TTC549 (cell line): ENCODE measurements at regions not wholly inside any gene's neighbourhood (a gene's known extent, or its start where the extent isn't known, plus 50 kb on each side); places are given as distances from the start of the nearest gene placed in this dataset.

Source experiments
- FAIRE-seq: peaks from 2 replicates; lab custom pipeline; 2012; peaks lifted over from hg19 to GRCh38; lab: Jason Lieb, UNC

- FAIRE-seq, result no peak
These were observed 417.1 kb downstream of the LMO7 start for GRCh38 chr13:76053181-76053580.

DNA sequence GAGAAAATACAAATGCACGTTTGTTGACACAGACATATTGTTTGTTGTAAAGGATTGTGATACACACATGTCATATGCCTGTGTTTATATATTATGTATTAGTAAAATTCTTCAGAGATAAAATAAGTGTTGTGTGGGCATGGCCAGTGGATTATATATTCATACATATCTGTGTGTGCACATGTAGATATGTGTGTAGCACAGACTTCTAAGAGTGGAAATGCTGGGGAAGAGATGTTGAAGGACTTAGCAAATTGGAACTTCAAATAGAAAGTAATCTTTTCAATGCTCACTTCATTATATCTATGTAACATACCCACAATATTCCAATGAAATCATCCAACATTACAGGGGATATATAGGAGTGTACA is 413.2 kb downstream of the LMO7 start:
- no peak for FAIRE-seq

DNA sequence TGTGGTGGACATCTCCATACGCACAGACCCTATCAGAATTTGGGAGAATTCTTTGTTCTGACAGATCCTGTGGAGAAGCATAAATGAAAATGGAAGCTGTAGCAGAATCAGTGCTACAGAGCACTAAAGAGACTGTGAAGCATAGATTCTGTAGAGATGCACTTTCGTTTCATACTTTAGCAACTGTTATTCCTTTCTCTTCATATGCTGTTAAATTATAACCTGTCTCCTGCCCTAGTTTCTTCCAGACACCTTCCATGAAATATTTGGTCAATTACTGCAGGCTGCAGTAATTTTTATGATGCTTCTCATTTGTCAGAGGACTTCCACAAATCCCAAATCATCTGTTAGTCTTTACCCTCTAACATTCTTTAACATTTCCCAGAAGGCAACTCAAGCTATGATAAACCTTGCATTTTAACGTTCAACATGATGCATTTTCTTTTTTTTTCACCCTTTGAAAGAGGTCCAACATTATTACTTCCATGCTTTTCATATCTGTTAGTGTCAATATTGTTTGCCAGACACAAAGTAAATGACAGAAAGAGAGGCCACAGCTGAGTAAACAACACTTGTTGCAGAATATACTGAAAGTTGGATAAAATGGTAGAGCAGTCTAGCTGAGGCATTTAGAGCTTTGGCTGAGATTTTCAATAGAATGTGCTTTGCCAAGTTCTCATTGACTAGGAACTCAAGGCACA is 412.7 kb downstream of the LMO7 start:
- no peak for FAIRE-seq

GRCh38 chr13:76048131-76048530 is 412.0 kb downstream of the LMO7 start:
- no peak for FAIRE-seq

- no peak for FAIRE-seq
These were observed 407.7 kb downstream of the LMO7 start for GRCh38 chr13:76043874-76044273.

DNA sequence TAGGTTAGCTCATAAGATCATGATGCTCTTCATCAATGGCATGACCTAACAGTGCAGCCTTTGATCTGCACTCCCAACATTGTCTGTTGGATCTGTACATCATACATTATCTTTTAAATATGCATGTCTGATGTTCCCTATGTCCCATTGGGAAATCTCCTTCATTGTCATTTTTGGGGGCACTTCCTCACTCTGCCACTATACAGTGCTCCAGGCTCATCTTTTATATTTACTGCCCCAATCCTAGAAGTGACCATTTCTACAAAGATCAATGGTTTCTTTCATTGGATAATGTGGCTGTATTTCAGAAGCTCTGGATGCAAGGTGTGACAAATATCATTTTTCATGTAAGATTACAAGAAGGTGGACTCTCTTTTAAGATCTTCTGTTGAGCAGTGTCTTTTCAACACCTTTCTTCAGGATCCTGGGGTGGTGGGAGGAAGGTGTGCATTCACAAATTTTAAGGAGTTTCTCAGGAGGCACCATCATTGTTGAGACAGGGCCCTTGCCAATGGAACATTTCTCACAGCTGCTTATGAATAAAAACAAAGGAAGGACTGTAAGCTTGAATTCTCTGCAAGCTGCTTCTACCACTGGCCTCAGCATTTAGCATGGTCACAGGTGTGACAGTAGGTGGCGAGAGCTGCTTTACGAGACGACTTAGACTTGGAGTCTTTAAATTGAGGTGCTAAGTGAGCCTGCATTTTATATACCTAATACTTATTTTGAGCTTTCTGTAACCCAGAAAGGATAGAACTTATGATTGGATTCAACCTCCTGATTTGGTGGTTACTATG is 403.0 kb downstream of the LMO7 start:
- FAIRE-seq, result no peak

- FAIRE-seq, result no peak
These were observed 400.0 kb downstream of the LMO7 start for GRCh38 chr13:76036176-76036575.

DNA sequence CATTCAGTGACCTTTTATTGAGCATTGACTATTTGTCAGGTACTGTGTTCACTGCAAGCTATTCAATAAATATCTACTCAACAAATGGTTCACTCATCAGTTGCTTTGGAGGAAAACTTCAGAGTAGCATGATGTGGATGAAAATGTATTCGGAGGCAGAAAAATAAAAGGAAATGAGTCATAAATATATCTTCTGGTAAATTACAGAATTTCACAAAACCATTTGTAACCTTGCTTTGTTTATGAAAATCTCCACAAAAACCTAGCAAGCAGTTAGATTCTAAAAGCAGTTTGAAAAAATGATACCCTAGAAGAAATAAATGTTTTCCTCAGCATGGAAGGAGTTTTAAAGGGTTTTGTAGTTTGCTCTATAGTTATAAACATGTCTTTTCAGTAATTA is 399.6 kb downstream of the LMO7 start:
- FAIRE-seq, result no peak

- no peak for FAIRE-seq
These were observed 393.6 kb downstream of the LMO7 start for GRCh38 chr13:76029706-76030105.

GRCh38 chr13:76029088-76029487 is 393.0 kb downstream of the LMO7 start:
- FAIRE-seq, result no peak

GRCh38 chr13:76027131-76027530 is 391.0 kb downstream of the LMO7 start:
- no peak for FAIRE-seq

DNA sequence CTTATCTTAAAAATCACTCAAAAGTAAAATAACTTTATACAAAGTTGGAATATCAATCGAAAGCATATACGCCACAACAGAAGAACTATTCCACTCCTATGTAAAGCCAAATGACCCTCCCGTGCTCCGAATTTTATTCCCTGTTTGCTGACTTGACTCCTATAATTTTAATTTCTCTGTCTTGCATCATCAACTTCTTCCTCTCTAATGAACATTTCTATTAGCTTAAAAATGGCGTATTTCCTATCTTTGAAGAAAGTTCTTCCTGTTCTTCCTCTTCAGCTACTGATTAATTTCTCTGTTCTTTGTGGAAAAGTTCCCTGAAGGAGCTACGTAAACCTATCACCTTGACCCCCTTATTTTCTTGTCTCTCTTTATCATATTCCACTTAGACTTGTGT is 389.3 kb downstream of the LMO7 start:
- FAIRE-seq, result no peak

DNA sequence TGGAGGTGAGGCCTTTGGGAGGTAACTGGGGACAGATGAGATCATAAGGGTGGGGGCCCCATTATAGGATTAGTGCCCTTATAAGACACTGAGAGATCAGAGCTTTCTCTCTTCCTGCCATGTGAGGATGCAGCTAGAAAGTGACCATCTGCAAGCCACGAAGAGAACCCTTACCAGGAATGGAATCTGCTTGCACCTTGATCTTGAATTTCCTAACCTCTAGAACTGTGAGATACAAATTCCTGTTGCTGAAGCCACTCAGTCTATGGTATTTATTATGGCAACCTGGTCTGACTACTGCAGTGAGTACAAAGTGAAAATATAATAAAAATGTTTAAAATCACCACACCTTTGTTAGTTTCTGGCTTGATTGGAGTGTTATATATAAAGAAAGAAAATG is 388.0 kb downstream of the LMO7 start:
- no peak for FAIRE-seq

DNA sequence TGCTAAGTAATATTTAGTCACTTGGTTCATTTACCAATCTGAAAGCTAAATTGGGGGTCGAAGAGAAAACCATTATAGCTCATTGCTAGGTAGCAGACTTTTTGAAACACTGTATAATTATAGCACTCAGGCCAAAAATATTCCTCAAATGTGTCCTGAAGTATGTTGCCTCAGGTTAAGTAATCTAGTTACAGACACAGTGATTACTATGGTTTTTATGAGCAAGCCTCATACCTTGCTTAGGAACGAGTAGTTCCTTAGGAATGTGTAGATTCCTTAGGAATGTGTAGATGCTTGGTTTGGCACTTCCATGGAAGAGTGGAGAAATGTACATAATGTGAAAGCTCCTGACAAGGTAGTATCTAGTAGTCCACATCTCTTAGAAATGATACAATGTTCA is 387.5 kb downstream of the LMO7 start:
- no peak for FAIRE-seq

DNA sequence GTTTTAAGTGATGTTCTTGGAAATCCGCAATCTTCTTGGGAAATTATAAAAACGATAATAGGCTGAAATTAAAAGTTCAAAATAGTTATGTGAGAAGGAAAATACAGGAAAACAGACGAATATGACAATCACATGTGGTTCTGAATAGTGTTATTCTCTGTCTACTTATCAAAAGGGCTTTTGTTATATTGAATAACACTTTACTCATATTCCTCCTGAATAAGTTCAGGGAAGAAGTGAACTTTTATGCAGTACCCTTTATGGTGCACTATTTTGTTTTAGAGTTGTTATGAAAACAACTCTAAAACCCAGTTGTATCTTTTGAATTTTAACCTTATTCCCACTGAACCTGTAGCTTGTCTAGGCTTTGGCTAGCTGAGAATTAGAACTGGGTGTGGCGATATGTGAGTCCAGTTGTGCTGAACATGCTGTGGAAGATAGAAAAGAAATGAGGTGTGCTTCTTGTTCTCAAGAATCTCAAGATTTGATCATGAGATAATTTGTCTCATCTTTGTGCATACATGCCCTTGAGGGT is 384.4 kb downstream of the LMO7 start:
- FAIRE-seq, result no peak

DNA sequence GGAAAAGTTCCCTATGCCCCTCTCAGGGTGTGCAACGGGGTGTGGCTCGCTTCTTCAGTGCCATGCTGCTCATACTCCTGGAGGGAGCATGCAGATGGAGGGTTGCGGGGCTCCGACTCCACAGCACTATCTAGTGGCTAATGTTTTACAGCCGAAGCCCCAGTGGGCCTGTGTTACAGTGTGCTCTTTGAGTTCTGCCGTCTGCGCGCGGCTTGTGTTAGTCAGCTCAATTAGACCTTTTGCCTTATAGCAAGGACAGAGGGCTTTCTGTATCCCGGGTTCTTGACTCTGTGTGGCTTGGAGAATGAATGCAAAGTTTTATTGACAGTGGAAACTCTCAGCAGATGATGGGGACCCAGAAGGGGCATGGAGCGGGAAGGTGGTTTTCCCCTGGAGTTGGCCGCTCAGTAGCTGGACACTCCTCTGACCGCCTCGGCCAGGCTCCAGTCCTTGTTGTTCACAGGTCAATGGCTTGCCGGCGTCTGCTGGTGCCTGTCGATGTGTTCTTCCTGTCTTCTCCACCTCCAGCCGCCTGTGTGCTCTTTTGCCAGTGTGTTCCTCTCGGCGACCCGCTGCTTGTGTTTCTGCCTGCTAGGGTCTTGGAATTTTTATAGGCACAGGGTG is 383.4 kb downstream of the LMO7 start:
- FAIRE-seq, result no peak

DNA sequence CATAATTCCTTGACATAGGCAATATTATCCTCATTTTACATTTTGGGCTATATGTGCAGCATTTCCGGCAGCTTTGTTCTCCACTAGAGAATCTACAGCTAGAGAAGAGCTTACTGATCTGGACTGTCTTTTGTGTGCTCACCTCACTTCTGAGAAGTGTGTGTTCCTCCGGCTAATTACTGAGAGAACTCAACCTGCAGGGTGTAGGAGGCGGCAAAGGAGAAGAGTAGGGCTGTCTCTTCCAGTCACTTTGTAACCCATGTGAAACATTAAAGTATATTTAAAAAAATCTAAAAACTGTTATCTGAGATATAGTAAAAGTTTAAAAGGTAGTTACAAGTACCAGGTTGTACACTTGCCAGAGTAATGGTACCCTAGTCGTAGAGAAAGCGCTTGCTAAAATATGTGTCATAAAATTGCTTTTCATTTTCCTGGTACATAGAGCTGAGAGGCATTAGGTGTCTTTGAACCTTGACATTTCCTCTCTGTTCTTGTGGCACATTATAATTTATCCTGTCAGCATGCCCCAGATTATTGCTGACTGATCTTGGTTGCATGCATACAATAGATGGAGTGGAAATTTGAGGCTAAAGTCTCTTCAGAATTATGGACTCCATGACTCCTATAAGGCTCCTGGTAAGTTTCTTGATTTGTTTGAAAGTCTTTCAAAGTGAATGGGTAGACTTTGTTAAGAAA is 381.9 kb downstream of the LMO7 start:
- no peak for FAIRE-seq

- no peak for FAIRE-seq
These were observed 380.8 kb downstream of the LMO7 start for GRCh38 chr13:76016799-76017400.

- no peak for FAIRE-seq
These were observed 378.5 kb downstream of the LMO7 start for GRCh38 chr13:76014406-76015318.

DNA sequence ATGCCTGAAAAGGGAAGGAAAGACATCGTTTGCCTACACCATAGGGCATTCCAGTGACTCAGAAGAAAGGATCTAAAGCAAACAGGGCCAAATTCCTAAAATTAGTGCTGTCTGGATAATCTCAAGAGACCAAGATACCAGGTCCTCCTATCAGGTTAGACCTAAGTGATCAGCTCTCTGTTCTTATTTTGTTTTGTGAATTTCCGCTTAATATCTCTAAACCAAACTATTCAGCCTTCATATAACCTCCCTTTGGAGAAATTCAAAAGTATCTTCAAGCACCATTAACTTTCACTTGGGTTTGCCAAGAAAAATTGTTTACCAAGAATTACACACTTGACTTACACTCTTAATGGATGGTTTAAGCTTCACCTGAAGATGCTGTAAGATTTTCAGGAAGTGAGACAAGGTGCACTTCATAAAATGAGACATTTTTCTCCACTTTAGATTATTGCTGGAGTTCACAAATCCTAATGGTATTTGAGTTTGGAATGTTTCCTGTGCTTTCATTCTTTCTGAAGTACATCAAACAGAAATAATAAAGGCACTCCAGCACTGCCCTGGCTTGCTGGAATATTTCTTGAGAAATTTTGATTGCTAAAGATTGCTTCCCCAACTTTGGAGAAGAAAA is 376.1 kb downstream of the LMO7 start:
- FAIRE-seq, result no peak
